ENCODE measurements at regions not wholly inside any gene's neighbourhood (a gene's known extent, or its start where the extent isn't known, plus 50 kb on each side); places are given as distances from the start of the nearest gene placed in this dataset.

DNA sequence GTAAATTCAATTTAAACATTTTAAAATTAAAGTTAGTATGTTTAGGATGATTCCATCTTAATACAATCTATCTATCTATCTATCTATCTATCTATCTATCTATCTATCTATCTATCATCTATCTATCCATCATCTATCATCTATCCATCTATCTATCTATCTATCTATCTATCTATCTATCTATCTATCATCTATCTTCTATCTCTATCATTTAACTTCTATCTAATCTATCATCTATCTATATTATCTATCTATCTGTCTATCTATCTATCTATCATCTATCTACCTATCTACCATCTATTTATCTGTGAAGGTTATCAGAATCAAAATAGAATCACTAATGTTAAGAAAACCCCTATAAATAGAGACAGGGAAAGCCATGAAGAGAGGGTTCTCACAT, 78.3 kb downstream of the RAMP3 start:
- no peak for DNase-seq (ENCODE audit: low read depth in 3 of 3)

GRCh38 chr7:45236666-45237065, 79.1 kb downstream of the RAMP3 start:
- no peak for DNase-seq (ENCODE audit: low read depth in 3 of 3)

DNA sequence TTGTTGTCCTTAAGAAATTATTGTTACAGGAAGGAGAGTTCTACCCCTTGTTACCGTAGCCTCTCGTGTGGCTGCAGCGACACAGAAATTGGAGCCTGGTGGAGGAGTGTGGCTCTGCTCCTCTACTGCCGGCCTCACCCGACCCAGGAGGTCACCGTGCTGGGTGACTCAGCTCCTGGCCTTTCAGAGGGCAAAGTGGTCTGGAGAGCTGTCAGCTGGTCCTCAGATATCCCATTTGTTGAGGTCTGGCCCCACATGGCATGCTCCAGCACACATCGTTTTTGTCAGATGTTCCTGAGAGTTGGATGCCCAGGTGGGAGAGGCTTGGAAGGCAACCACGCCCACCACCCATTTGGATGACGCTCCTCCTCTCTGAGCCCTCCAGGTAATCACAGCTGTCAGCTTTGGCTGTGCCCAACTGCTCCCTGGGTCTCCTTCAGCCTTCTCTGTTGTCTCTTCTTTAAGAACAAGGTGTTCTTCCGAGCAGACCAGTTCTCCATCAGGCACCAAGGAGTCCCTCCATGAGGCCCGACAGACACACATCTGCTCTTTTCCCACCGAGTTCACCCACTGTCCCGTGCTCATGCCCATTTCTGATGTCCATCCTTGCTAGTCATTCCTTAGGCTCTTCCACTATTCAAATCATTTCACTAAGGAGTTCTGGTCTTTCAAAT, 80.3 kb downstream of the RAMP3 start:
- no peak for DNase-seq (ENCODE audit: low read depth in 3 of 3)

DNA sequence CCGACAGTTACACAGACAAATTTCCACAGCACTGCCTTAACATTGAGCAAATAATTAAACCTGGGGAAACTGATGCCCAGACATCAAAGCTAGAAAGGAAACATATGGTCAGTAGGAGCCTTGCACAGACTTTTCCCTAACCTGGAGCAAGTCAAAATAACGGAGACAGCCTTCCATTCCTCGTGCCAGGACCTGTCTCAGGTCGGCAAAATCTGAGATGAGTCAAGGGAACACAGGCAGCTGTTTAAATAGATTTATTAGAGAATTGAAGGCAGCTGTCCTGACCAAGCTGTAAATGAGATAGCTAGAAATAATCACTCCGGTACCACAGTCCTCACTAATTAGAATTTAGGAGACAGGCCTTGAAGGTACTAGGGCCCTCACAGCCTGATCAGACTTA, 81.2 kb downstream of the RAMP3 start:
- no peak for DNase-seq (ENCODE audit: low read depth in 3 of 3)

DNA sequence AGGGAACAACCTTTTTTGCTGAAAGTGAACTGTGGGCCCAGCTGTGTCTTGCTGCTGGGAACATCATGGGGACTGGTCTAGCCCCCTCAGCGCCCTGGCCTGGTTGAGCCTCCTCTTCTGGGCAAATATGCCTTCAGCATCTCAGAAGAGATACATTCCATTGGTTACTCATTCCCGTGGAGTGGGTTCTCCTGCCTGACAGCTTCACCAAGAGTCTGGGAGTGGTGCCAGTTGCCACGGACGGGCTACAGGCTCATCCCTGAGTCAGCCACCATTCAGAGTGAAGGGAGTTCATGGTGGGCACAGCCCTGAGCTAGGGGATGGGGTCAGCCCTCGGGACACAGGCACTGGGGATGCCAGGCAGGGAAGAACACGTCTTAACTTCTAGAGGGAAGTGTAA, 81.9 kb downstream of the RAMP3 start:
- no peak for DNase-seq (ENCODE audit: low read depth in 3 of 3)

GRCh38 chr7:45240273-45240771, 82.7 kb downstream of the RAMP3 start:
- no peak for DNase-seq (ENCODE audit: low read depth in 3 of 3)

DNA sequence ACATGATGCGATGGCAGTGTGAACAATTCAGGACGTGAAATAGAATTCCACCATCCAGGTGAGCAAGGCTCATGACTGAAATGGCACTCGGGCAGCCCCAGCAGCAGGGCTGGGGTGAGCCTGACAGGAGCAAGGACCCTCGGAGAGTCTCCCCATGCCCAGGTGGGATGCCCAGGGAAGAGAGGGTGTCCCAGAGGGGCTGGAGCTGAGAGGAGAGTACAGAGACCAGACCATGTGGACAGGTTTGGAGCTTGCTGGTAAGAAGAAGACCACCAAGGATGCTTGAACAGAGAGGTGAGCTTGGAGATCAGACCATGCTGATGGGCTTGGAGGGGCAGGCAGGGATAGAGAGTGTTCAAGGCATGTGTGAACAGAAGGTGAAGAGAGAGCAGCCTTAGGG, 83.3 kb downstream of the RAMP3 start:
- no peak for DNase-seq (ENCODE audit: low read depth in 3 of 3)

- no peak for DNase-seq (ENCODE audit: low read depth in 3 of 3)
Measured at GRCh38 chr7:45241339-45242109, 83.9 kb downstream of the RAMP3 start.

GRCh38 chr7:45242261-45242660, 84.7 kb downstream of the RAMP3 start:
- no peak for DNase-seq (ENCODE audit: low read depth in 3 of 3)

GRCh38 chr7:45242698-45243097, 85.1 kb downstream of the RAMP3 start:
- DNase-seq (ENCODE audit: low read depth in 3 of 3) = no peak

DNA sequence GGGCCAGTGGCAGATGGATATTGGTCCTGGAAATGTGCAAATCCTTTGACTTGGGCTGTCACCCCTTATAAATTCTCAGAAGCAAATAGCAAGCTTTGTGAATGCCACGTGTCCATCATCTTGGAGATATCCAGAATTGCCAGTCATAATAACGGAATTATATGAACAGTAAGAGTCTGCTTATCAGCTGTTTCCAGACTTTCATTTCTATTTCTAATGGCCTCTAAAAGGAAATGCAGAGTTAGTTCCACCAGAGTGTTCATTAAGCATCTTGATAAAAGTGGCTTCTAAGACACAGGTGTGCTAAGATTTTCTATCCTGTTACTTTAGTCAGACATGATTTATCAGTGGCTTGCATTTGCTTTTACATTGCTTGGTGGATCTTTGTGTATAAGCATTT, 87.4 kb downstream of the RAMP3 start:
- DNase-seq (ENCODE audit: low read depth in 3 of 3) = no peak

DNA sequence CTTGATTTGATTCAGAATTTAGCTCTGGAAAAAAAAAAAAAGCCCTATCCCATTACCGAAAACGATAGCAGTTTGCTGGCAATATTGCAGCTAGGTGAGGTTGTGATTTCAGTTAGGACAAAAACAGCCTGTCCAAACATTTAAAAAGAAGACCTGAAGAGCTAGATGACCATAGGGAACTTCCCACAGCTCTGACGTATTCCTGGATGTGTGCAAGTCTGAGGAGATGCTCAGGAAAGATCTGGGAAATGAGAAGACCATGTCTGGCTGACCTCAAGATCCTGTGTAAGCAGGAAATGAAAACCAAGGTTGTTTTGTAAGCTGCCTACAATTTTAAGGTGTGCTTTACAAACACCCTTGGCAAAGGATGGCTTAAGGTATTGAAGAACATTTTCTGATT, 88.7 kb downstream of the RAMP3 start:
- no peak for DNase-seq (ENCODE audit: low read depth in 3 of 3)

DNA sequence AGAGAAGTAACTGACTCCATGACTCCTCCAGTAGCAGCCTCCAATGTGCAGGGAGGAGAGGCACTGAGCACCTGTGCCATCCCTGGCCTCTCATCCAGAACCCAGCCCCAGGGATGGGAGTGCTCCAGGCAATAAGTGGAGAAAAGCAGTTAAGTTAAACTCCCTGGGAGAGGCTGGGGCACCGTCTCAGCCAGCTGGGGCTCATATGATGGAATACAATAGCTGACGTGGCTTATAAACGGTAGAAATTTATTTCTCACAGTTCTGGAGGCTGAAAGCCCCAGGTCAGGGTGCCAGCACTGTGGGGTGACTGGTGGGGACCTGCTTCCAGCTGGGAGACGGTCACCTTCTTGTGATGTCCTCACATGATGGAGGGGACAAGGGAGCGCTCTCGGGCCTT, 94.7 kb downstream of the RAMP3 start:
- DNase-seq (ENCODE audit: low read depth in 3 of 3) = no peak

DNA sequence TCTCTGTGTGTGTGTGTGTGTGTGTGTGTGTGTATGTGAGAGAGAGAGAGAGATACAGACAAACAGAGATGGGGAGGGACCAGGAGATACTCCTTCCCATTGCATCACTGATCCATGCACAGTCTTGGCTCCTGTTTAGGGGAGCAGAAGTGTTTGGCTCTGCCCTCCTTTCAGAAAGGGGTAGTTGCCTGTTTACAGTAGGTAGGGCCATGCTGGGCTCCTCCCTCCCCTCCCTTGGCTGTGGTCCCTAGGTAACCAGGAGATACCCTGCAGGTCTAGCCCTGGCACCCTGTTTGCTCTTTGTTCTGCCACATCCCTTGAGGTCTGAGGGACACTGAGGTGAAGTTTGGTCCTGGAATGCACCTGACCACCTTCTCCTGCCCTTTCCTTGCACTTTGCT, 95.3 kb downstream of the RAMP3 start:
- DNase-seq (ENCODE audit: low read depth in 3 of 3) = no peak

DNA sequence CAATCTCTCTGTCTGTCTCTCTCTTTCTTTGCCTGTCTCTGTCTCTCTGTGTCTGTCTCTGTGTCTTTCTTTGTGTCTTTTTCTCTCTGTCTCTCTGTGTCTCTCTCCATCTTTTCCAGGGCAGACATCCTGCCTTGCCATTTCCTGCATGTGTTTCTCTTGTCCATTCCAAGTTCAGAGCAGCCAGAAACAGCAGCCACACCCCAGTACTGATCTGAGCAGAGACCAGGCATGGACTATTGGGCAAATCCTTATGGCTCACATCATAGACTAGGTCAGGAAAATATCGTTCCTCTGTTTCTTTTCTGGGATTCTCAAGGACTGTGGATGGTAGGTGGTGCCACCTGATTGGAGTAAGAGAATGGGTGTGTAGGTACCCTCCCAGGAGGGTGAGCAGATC, 95.8 kb downstream of the RAMP3 start:
- DNase-seq (ENCODE audit: low read depth in 3 of 3) = no peak

GRCh38 chr7:45255187-45255586, 97.6 kb downstream of the RAMP3 start:
- DNase-seq (ENCODE audit: low read depth in 3 of 3) = no peak

- DNase-seq (ENCODE audit: low read depth in 3 of 3) = no peak
Measured at GRCh38 chr7:45256309-45256708, 98.7 kb downstream of the RAMP3 start.

DNA sequence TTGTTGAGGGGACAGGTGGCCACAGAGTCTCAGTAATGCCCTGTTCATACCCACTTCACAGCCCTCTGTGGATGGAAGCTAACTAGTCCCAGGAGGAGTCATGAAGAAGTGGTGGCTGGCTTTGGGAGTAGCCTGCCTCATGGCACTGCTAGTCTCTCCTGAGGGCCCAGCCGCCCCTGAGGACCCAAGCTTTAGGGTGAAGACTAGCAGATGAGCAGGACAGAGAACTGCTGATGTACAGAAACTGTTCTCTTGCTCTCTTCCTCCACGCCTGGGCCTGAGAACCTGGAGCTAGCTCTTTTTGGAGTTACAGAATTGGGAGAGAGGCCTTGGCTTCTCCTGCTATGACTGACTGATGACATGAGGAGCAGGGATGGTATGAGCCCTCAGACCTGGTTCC, 99.2 kb downstream of the RAMP3 start:
- DNase-seq (ENCODE audit: low read depth in 3 of 3) = no peak

GRCh38 chr7:45257284-45257683, 99.7 kb downstream of the RAMP3 start:
- DNase-seq (ENCODE audit: low read depth in 3 of 3) = no peak

- DNase-seq (ENCODE audit: low read depth in 3 of 3) = no peak
Measured at GRCh38 chr7:45258533-45259226, 101.1 kb downstream of the RAMP3 start.

DNA sequence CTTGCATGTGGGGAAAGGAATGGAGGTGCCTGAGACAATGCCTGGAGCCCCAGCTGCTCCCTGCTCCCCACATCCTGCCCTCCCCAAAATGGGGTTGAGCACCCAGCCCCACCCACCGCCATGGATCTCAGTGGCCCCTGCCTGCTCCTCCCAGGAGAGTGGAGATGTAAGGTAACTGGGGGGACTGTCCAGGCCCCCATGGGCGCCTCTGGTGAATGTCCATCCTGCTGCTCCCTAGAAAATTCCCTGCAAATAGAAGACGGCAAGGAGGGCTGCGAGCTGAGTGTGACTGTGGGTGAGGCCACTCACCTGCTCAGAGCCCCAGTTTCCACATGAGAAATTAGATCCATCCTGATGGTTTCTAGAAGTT, 101.6 kb downstream of the RAMP3 start:
- DNase-seq (ENCODE audit: low read depth in 3 of 3) = no peak

DNA sequence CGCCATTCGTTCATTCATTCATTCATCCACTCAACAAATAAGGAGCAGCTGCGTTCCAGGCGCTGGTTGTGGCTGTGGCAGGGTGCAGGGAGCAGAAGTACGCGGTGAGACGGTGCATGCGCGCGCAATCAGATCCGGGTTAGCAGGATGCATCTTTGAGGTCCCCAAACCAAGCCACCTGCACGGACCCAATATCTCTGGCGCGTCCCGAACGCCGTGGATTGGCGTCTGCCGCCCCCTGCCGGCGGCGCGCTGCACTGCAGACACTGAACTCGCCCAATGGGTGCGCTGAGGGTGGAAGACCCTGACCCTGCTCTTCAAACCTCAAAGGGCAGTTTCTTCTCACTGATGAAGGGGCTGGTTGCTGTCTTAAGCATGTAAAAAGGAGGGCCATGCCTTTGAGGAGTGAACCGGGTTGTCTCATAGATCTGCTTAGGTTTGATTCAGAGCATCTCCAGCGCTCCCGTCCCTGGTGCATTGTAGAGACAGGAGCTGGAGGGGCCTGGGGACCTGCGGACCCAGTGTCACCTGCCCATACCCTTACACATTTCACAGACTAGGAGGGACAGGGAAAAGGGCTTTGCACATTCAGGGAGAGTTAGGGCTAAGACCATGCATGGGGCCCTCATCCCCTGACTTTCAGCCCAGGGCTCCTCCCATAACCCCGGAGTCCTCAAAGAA, 102.5 kb downstream of the RAMP3 start:
- peak; percentile 48 to 63 (median 57) for DNase-seq (ENCODE audit: low read depth in 3 of 3)

Measured in stimulated activated CD4-positive, alpha-beta T cell treated with anti-CD3 and anti-CD28 coated beads, TNF-alpha, amount 100 ng/mL, for 48 hours (primary cell).